ENCODE measurements at regions not wholly inside any gene's neighbourhood (a gene's known extent, or its start where the extent isn't known, plus 50 kb on each side); places are given as distances from the start of the nearest gene placed in this dataset.
"Not testable (repeated sequence)": the region's sequence is repeated elsewhere in the genome, so short reads cannot be mapped to it uniquely, and the experiment has no call there.

- CTCF ChIA-PET = no interaction called here
- H3K4me3 Mint-ChIP-seq = no peak overlapping the region
- no CpG with 5 or more reads among the region's 1 CpG for WGBS (ENCODE audit: insufficient coverage)
- POLR2A ChIA-PET = no interaction called here
- H3K27ac ChIP-seq (ENCODE audit: low read length) = no peak overlapping the region
- no peaks in the 10 kb centered on the region for H3K9me3 ChIP-seq
- H3K4me1 Mint-ChIP-seq = no peaks in the 10 kb centered on the region
- ATAC-seq (replicated peaks in 1 of 4) (no peak), DNase-seq (no peak)
- no peaks in the 10 kb centered on the region for H3K4me1 ChIP-seq (ENCODE audit: control insufficient read depth in 1 of 2, extremely low read depth in 1 of 2, insufficient read depth in 2 of 2, low read length in 2 of 2)
- H3K36me3 ChIP-seq (ENCODE audit: control insufficient read depth in 2 of 2, extremely low read depth in 1 of 2, insufficient read depth in 1 of 2, low read length in 1 of 2) = no peaks in the 10 kb centered on the region
- no peaks in the 10 kb centered on the region for H3K9me3 Mint-ChIP-seq
- no peaks in the 10 kb centered on the region for H3K27me3 Mint-ChIP-seq
- no peak overlapping the region for H3K4me3 ChIP-seq (ENCODE audit: control insufficient read depth in 1 of 2, extremely low read depth in 1 of 2, low read length in 1 of 2)
- H3K36me3 Mint-ChIP-seq = no peaks in the 10 kb centered on the region
- H3K27me3 ChIP-seq (replicated peaks in 1 of 2; ENCODE audit: control insufficient read depth in 2 of 2, extremely low read depth in 1 of 2, insufficient read depth in 2 of 2, low read length in 1 of 2) = no peaks in the 10 kb centered on the region
- no peak overlapping the region for H3K27ac Mint-ChIP-seq
Observed at GRCh38 chr9:32161209-32161608, 223.2 kb upstream of the ACO1 start.

- DNase-seq = no peak
- Histone ChIP-seq H3K27me3 (replicated peaks in 1 of 2; ENCODE audit: control insufficient read depth in 2 of 2, extremely low read depth in 1 of 2, insufficient read depth in 2 of 2, low read length in 1 of 2) (no peaks in the 10 kb centered on the region), H3K27ac (ENCODE audit: low read length) (no peak overlapping the region), H3K9me3 (no peaks in the 10 kb centered on the region), H3K4me1 (ENCODE audit: control insufficient read depth in 1 of 2, extremely low read depth in 1 of 2, insufficient read depth in 2 of 2, low read length in 2 of 2) (no peaks in the 10 kb centered on the region), H3K4me3 (ENCODE audit: control insufficient read depth in 1 of 2, extremely low read depth in 1 of 2, low read length in 1 of 2) (no peak overlapping the region), H3K36me3 (ENCODE audit: control insufficient read depth in 2 of 2, extremely low read depth in 1 of 2, insufficient read depth in 1 of 2, low read length in 1 of 2) (no peaks in the 10 kb centered on the region)
- H3K9me3 Mint-ChIP-seq = no peaks in the 10 kb centered on the region
- H3K36me3 Mint-ChIP-seq = no peaks in the 10 kb centered on the region
- H3K4me1 Mint-ChIP-seq = no peaks in the 10 kb centered on the region
- 50% methylated on average over 1 of the region's 2 CpGs for WGBS (ENCODE audit: insufficient coverage)
- no peak for ATAC-seq (replicated peaks in 1 of 4)
- H3K27me3 Mint-ChIP-seq = no peaks in the 10 kb centered on the region
- H3K27ac Mint-ChIP-seq = no peak overlapping the region
- CTCF ChIA-PET = no interaction called here
- no peak overlapping the region for H3K4me3 Mint-ChIP-seq
- POLR2A ChIA-PET = no interaction called here
Observed at GRCh38 chr9:32161720-32162119, 222.7 kb upstream of the ACO1 start.

- H3K36me3 ChIP-seq (ENCODE audit: control insufficient read depth in 2 of 2, extremely low read depth in 1 of 2, insufficient read depth in 1 of 2, low read length in 1 of 2); H3K27me3 ChIP-seq (replicated peaks in 1 of 2; ENCODE audit: control insufficient read depth in 2 of 2, extremely low read depth in 1 of 2, insufficient read depth in 2 of 2, low read length in 1 of 2); CTCF ChIA-PET; ATAC-seq (replicated peaks in 1 of 4); POLR2A ChIA-PET; H3K27ac ChIP-seq (ENCODE audit: low read length); H3K9me3 Mint-ChIP-seq; H3K27ac Mint-ChIP-seq; H3K4me1 Mint-ChIP-seq; DNase-seq; H3K4me3 ChIP-seq (ENCODE audit: control insufficient read depth in 1 of 2, extremely low read depth in 1 of 2, low read length in 1 of 2); H3K4me3 Mint-ChIP-seq; H3K27me3 Mint-ChIP-seq; H3K9me3 ChIP-seq; H3K36me3 Mint-ChIP-seq; H3K4me1 ChIP-seq (ENCODE audit: control insufficient read depth in 1 of 2, extremely low read depth in 1 of 2, insufficient read depth in 2 of 2, low read length in 2 of 2): not testable (repeated sequence)
- 86% methylated on average over 4 of the region's 8 CpGs for WGBS (ENCODE audit: insufficient coverage)
Observed at GRCh38 chr9:32166316-32166715, 218.1 kb upstream of the ACO1 start.

DNA sequence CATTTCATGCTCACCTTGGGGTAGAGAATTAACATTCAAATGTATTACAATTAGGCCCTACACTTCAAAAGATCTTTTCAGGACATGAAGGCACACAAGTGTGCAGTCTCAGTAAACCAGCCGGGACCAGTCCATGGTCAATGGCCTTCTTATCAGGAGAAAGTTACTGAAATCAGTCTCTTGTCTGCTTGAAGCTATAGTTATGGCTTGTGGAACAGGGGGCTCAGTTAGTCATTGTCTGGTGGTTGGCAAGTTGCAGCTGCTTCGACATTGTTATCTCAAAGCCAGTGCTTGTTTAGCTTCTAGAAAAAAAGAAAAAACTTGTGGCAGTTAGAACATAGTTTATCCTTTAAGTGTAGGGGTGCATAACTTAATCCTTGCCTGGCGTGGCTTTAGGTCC, 213.1 kb upstream of the ACO1 start:
- no peak overlapping the region for H3K4me3 Mint-ChIP-seq
- H3K27ac ChIP-seq (ENCODE audit: low read length) = no peak overlapping the region
- 80% methylated on average over 2 of the region's 3 CpGs for WGBS (ENCODE audit: insufficient coverage)
- no peaks in the 10 kb centered on the region for H3K9me3 ChIP-seq
- no peaks in the 10 kb centered on the region for H3K27me3 Mint-ChIP-seq
- POLR2A ChIA-PET = no interaction called here
- H3K36me3 ChIP-seq (ENCODE audit: control insufficient read depth in 2 of 2, extremely low read depth in 1 of 2, insufficient read depth in 1 of 2, low read length in 1 of 2) = no peaks in the 10 kb centered on the region
- H3K27me3 ChIP-seq (replicated peaks in 1 of 2; ENCODE audit: control insufficient read depth in 2 of 2, extremely low read depth in 1 of 2, insufficient read depth in 2 of 2, low read length in 1 of 2) = no peaks in the 10 kb centered on the region
- no peak overlapping the region for H3K27ac Mint-ChIP-seq
- H3K9me3 Mint-ChIP-seq = no peaks in the 10 kb centered on the region
- H3K4me3 ChIP-seq (ENCODE audit: control insufficient read depth in 1 of 2, extremely low read depth in 1 of 2, low read length in 1 of 2) = no peak overlapping the region
- DNase-seq (no peak), ATAC-seq (replicated peaks in 1 of 4) (no peak)
- CTCF ChIA-PET = no interaction called here
- H3K36me3 Mint-ChIP-seq = no peaks in the 10 kb centered on the region
- H3K4me1 ChIP-seq (ENCODE audit: control insufficient read depth in 1 of 2, extremely low read depth in 1 of 2, insufficient read depth in 2 of 2, low read length in 2 of 2) = no peaks in the 10 kb centered on the region
- no peaks in the 10 kb centered on the region for H3K4me1 Mint-ChIP-seq

- H3K9me3 ChIP-seq = no peaks in the 10 kb centered on the region
- ATAC-seq (replicated peaks in 1 of 4) (no peak), DNase-seq (no peak)
- no peak overlapping the region for H3K4me3 ChIP-seq (ENCODE audit: control insufficient read depth in 1 of 2, extremely low read depth in 1 of 2, low read length in 1 of 2)
- no peaks in the 10 kb centered on the region for H3K27me3 Mint-ChIP-seq
- H3K4me1 ChIP-seq (ENCODE audit: control insufficient read depth in 1 of 2, extremely low read depth in 1 of 2, insufficient read depth in 2 of 2, low read length in 2 of 2) = no peaks in the 10 kb centered on the region
- CTCF ChIA-PET = no interaction called here
- H3K9me3 Mint-ChIP-seq = no peaks in the 10 kb centered on the region
- no peak overlapping the region for H3K27ac ChIP-seq (ENCODE audit: low read length)
- H3K4me3 Mint-ChIP-seq = no peak overlapping the region
- POLR2A ChIA-PET = no interaction called here
- H3K36me3 Mint-ChIP-seq = no peaks in the 10 kb centered on the region
- no peaks in the 10 kb centered on the region for H3K27me3 ChIP-seq (replicated peaks in 1 of 2; ENCODE audit: control insufficient read depth in 2 of 2, extremely low read depth in 1 of 2, insufficient read depth in 2 of 2, low read length in 1 of 2)
- no peak overlapping the region for H3K27ac Mint-ChIP-seq
- no peaks in the 10 kb centered on the region for H3K36me3 ChIP-seq (ENCODE audit: control insufficient read depth in 2 of 2, extremely low read depth in 1 of 2, insufficient read depth in 1 of 2, low read length in 1 of 2)
- H3K4me1 Mint-ChIP-seq = no peaks in the 10 kb centered on the region
Observed at GRCh38 chr9:32172256-32172655, 212.2 kb upstream of the ACO1 start.

GRCh38 chr9:32177396-32177795, 207.0 kb upstream of the ACO1 start:
- Histone ChIP-seq H3K9me3 (no peaks in the 10 kb centered on the region), H3K36me3 (ENCODE audit: control insufficient read depth in 2 of 2, extremely low read depth in 1 of 2, insufficient read depth in 1 of 2, low read length in 1 of 2) (no peaks in the 10 kb centered on the region), H3K27ac (ENCODE audit: low read length) (no peak overlapping the region), H3K27me3 (replicated peaks in 1 of 2; ENCODE audit: control insufficient read depth in 2 of 2, extremely low read depth in 1 of 2, insufficient read depth in 2 of 2, low read length in 1 of 2) (no peaks in the 10 kb centered on the region), H3K4me3 (ENCODE audit: control insufficient read depth in 1 of 2, extremely low read depth in 1 of 2, low read length in 1 of 2) (no peak overlapping the region), H3K4me1 (ENCODE audit: control insufficient read depth in 1 of 2, extremely low read depth in 1 of 2, insufficient read depth in 2 of 2, low read length in 2 of 2) (no peaks in the 10 kb centered on the region)
- no peak for ATAC-seq (replicated peaks in 1 of 4)
- H3K4me1 Mint-ChIP-seq = no peaks in the 10 kb centered on the region
- H3K27ac Mint-ChIP-seq = no peak overlapping the region
- DNase-seq = no peak
- H3K36me3 Mint-ChIP-seq = no peaks in the 10 kb centered on the region
- H3K27me3 Mint-ChIP-seq = no peaks in the 10 kb centered on the region
- ChIA-PET CTCF (no interaction called here), POLR2A (no interaction called here)
- no peak overlapping the region for H3K4me3 Mint-ChIP-seq
- WGBS (ENCODE audit: insufficient coverage) = no CpG with 5 or more reads among the region's 3 CpGs
- H3K9me3 Mint-ChIP-seq = no peaks in the 10 kb centered on the region

GRCh38 chr9:32180597-32180996, 203.8 kb upstream of the ACO1 start:
- Histone ChIP-seq H3K4me3 (ENCODE audit: control insufficient read depth in 1 of 2, extremely low read depth in 1 of 2, low read length in 1 of 2) (no peak overlapping the region), H3K27ac (ENCODE audit: low read length) (no peak overlapping the region), H3K4me1 (ENCODE audit: control insufficient read depth in 1 of 2, extremely low read depth in 1 of 2, insufficient read depth in 2 of 2, low read length in 2 of 2) (no peaks in the 10 kb centered on the region), H3K9me3 (no peaks in the 10 kb centered on the region), H3K27me3 (replicated peaks in 1 of 2; ENCODE audit: control insufficient read depth in 2 of 2, extremely low read depth in 1 of 2, insufficient read depth in 2 of 2, low read length in 1 of 2) (no peaks in the 10 kb centered on the region), H3K36me3 (ENCODE audit: control insufficient read depth in 2 of 2, extremely low read depth in 1 of 2, insufficient read depth in 1 of 2, low read length in 1 of 2) (no peaks in the 10 kb centered on the region)
- H3K9me3 Mint-ChIP-seq = peaks cover 0 to 3% (median 0%) of the 10 kb centered on the region in 3 donors
- WGBS (ENCODE audit: insufficient coverage) = no CpG with 5 or more reads among the region's 1 CpG
- H3K36me3 Mint-ChIP-seq = no peaks in the 10 kb centered on the region
- ATAC-seq (replicated peaks in 1 of 4) (no peak), DNase-seq (no peak)
- H3K4me3 Mint-ChIP-seq = no peak overlapping the region
- POLR2A ChIA-PET = no interaction called here
- no peaks in the 10 kb centered on the region for H3K27me3 Mint-ChIP-seq
- no peak overlapping the region for H3K27ac Mint-ChIP-seq
- H3K4me1 Mint-ChIP-seq = no peaks in the 10 kb centered on the region
- CTCF ChIA-PET = no interaction called here

All from T-cell (primary cell).